Progenitor cell of endocrine pancreas (in vitro differentiated cells): ENCODE measurements at regions not wholly inside any gene's neighbourhood (a gene's known extent, or its start where the extent isn't known, plus 50 kb on each side); places are given as distances from the start of the nearest gene placed in this dataset.

Source experiments
- DNase-seq: peaks from one replicate; pipeline ENCODE4 v3.0.0; 2021; ENCODE audit warnings: low spot score; ENCODE audit not compliant: unreplicated experiment
- H3K27ac Mint-ChIP-seq: 2 replicates; pipeline ENCODE4 v1.8.0; 2021; ENCODE audit warnings: mild to moderate bottlenecking, moderate library complexity, mixed read lengths
- H3K27me3 Mint-ChIP-seq: 2 replicates; pipeline ENCODE4 v1.8.0; 2021; ENCODE audit warnings: mixed read lengths
- H3K36me3 Mint-ChIP-seq: 2 replicates; pipeline ENCODE4 v1.8.0; 2022; ENCODE audit warnings: mixed read lengths; ENCODE audit not compliant: insufficient read depth
- H3K4me1 Mint-ChIP-seq: 2 replicates; pipeline ENCODE4 v1.8.0; 2021; ENCODE audit warnings: low read depth, mixed read lengths
- H3K4me3 Mint-ChIP-seq: 2 replicates; pipeline ENCODE4 v1.8.0; 2021; ENCODE audit warnings: low read depth, mild to moderate bottlenecking, moderate library complexity, mixed read lengths
- H3K9me3 Mint-ChIP-seq: 2 replicates; pipeline ENCODE4 v1.8.0; 2021; ENCODE audit warnings: low read depth, mixed read lengths
- TF ChIP-seq, protein P1 (sequence below): fragments of 200-600 bp; sonication (generic); IDR thresholded peaks from one replicate; pipeline ENCODE4 v1.5.0; 2021; ENCODE audit warnings: antibody characterized with exemption, mild to moderate bottlenecking; ENCODE audit not compliant: unreplicated experiment

DNA sequence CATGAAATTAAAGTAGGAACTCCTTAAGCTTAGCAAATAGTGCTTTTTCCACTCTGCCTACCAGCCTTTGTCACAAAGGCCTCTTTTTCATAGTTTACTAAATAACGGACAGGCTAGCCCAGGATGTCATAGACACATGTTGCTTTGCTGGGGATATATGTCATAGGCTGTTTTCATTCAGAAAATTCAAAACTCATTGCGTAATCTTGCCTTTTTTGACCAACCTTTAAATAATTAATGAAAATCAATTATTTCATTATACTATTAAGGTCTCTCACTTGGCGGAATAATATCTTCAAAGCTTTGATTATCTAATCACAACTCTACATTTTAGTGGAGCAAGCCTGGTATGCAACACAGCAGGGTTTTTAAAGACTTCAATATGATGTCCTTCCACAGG lies 1245.7 kb upstream of the LRRTM1 start:
- no peak for DNase-seq
- H3K4me3 Mint-ChIP-seq = no peak overlapping the region
- TF ChIP-seq, protein P1, sequence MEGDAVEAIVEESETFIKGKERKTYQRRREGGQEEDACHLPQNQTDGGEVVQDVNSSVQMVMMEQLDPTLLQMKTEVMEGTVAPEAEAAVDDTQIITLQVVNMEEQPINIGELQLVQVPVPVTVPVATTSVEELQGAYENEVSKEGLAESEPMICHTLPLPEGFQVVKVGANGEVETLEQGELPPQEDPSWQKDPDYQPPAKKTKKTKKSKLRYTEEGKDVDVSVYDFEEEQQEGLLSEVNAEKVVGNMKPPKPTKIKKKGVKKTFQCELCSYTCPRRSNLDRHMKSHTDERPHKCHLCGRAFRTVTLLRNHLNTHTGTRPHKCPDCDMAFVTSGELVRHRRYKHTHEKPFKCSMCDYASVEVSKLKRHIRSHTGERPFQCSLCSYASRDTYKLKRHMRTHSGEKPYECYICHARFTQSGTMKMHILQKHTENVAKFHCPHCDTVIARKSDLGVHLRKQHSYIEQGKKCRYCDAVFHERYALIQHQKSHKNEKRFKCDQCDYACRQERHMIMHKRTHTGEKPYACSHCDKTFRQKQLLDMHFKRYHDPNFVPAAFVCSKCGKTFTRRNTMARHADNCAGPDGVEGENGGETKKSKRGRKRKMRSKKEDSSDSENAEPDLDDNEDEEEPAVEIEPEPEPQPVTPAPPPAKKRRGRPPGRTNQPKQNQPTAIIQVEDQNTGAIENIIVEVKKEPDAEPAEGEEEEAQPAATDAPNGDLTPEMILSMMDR = no peak
- H3K9me3 Mint-ChIP-seq = peaks cover 3% of the 10 kb centered on the region
- no peak overlapping the region for H3K27ac Mint-ChIP-seq
- H3K4me1 Mint-ChIP-seq = no peaks in the 10 kb centered on the region
- H3K36me3 Mint-ChIP-seq = no peaks in the 10 kb centered on the region
- no peaks in the 10 kb centered on the region for H3K27me3 Mint-ChIP-seq

DNA sequence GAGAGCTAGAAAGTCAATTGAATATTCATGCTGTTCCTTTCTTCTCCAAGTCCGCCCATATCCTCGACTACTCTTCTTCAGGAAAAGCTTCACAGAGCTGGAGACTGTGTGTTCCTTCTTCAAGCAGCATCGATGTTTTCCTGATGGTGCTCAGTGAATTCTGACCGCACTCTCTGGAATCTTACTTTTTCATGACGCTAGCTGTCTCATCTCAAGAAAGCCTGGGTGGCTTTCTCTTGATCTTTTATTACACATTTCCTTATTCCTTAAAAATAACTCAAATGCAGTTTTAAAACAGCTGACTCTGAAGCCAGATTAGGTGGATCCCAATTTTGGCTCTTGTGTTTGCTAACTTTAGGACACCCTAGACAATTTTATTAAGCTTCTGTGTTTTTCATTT lies 1245.1 kb upstream of the LRRTM1 start:
- H3K4me1 Mint-ChIP-seq = no peaks in the 10 kb centered on the region
- H3K36me3 Mint-ChIP-seq = no peaks in the 10 kb centered on the region
- TF ChIP-seq, protein P1 = no peak
- H3K27me3 Mint-ChIP-seq = no peaks in the 10 kb centered on the region
- no peak for DNase-seq
- H3K4me3 Mint-ChIP-seq = no peak overlapping the region
- H3K27ac Mint-ChIP-seq = no peak overlapping the region
- H3K9me3 Mint-ChIP-seq = no peaks in the 10 kb centered on the region

DNA sequence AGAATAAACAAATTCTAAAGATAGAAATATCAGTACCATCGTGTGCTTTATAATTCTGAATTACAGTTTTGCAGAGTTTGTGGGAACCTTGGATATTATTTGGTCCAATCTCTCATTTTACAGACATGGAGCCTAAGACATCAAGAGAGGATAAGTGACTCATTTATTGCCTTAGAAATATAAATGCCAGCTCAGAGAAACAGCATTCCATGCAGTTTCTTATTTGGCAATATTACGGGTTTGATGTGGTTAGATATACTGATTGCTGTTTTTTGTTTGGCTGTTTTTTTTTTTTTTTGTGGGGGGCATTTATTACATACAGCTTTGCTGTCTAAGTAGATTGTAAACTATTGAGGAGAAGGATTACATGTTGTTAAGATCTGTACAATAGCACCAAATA lies 1241.1 kb upstream of the LRRTM1 start:
- Mint-ChIP-seq H3K4me3 (no peak overlapping the region), H3K9me3 (no peaks in the 10 kb centered on the region), H3K36me3 (no peaks in the 10 kb centered on the region), H3K27ac (no peak overlapping the region), H3K27me3 (no peaks in the 10 kb centered on the region), H3K4me1 (no peaks in the 10 kb centered on the region)
- DNase-seq = no peak
- TF ChIP-seq, protein P1 = no peak

DNA sequence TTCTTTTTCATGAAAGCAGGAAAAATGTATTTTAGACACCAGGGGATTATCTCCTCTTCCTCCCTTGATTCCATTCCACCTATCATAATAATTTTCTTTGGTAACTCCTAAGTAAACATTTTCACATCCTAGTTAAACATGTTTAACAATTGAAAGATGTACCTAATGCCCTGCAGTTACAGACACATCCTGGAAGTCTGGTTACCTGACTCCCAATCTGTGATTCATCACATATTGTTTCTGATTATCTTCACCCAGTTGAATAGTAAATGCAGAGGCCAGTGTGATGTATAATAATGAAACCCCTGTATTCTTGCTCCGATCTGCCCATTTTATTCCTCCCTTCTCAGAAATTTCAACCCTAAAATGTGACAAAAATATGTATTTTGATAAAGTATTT lies 1237.6 kb upstream of the LRRTM1 start:
- TF ChIP-seq, protein P1 = no peak
- no peaks in the 10 kb centered on the region for H3K36me3 Mint-ChIP-seq
- no peaks in the 10 kb centered on the region for H3K27me3 Mint-ChIP-seq
- no peaks in the 10 kb centered on the region for H3K4me1 Mint-ChIP-seq
- DNase-seq = no peak
- no peak overlapping the region for H3K4me3 Mint-ChIP-seq
- no peaks in the 10 kb centered on the region for H3K9me3 Mint-ChIP-seq
- no peak overlapping the region for H3K27ac Mint-ChIP-seq

DNA sequence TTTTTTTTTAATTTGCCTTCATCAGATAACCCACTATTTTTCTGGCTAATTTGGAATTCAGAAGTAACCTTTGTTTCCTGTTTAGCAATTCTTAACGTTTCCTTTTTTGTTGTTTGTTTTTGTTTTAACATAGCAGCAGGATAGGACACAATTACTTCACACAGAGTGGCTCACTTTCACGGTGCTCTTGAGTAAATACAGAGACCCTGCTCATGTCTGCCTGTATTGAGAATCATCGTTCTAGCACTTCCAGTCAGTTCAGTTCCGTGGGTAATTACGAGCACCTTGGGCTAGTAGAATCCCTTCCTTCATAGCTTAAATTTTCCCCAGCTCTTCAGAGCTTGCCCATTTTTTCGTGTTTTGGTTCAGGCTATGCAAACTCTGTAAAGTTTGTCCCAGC lies 1225.4 kb upstream of the LRRTM1 start:
- no peak overlapping the region for H3K4me3 Mint-ChIP-seq
- TF ChIP-seq, protein P1 = no peak
- no peaks in the 10 kb centered on the region for H3K27me3 Mint-ChIP-seq
- no peaks in the 10 kb centered on the region for H3K4me1 Mint-ChIP-seq
- no peaks in the 10 kb centered on the region for H3K36me3 Mint-ChIP-seq
- H3K9me3 Mint-ChIP-seq = peaks cover 4% of the 10 kb centered on the region
- DNase-seq = no peak
- H3K27ac Mint-ChIP-seq = no peak overlapping the region
